ENCODE measurements at regions not wholly inside any gene's neighbourhood (a gene's known extent, or its start where the extent isn't known, plus 50 kb on each side); places are given as distances from the start of the nearest gene placed in this dataset.

- no peak for DNase-seq
Observed at GRCh38 chr2:149841396-149841795, 253.8 kb upstream of the MMADHC start.

GRCh38 chr2:149832324-149832723 lies 244.7 kb upstream of the MMADHC start:
- no peak for DNase-seq

GRCh38 chr2:149828520-149829210 lies 241.1 kb upstream of the MMADHC start:
- no peak for DNase-seq

DNA sequence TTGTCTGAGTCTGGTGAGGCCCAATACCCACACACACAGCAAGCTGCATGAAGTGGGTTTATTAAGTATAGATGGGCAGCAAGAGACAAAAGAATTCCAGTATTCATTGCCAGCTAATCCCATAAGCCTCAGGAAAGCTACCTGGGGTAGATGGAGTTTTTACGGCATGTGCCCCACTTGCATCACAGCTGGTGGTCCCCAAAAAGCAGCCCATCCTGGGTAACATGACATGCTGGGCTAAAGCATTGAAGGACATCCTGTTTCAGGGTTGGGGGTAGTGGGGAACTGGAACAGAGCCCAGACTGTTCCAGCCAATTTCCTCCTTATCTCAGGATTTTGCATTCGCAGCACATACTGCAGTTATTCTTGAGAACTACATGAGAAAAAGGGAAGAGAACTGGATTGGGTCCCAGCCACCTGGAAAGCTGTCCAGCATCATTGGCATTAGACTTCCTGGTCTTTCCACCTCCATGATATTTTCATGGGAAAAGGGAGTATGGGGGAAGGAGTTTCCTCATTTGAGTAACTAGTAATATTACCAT lies 240.1 kb upstream of the MMADHC start:
- no peak for DNase-seq

GRCh38 chr2:149826471-149827125 lies 239.0 kb upstream of the MMADHC start:
- no peak for DNase-seq

- no peak for DNase-seq
Observed at GRCh38 chr2:149825473-149825872, 237.9 kb upstream of the MMADHC start.

- no peak for DNase-seq
Observed at GRCh38 chr2:149824136-149824535, 236.6 kb upstream of the MMADHC start.

DNA sequence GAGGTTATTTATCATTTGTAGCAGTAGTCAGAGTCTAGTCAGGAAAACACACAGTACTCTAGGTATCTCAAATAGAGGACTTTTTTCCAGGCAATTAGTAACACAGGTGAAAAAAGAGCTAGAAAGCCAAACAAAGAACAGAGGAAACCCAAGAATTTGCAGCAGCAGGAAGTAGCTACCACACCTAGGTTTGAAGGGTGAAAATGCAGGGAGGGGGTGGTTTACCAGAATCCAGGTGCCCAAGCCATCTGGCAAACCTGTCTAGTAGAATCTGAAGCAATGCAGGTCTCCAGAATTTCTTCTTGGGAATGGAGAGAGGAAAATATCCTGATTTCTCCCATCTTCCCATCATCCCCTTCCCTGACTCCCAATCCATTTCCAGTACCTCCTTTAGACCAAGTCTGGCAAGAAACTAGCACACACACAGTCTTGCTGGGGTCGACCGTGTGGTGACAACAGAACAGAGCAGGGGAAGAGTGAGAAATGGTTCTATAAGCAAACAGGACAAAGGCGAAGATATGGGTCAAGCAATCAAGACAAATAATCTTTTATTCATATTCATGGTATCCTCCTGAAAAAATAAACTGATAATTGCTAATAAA lies 231.9 kb upstream of the MMADHC start:
- DNase-seq = no peak

GRCh38 chr2:149816756-149817551 lies 229.4 kb upstream of the MMADHC start:
- no peak for DNase-seq

GRCh38 chr2:149815941-149816340 lies 228.4 kb upstream of the MMADHC start:
- no peak for DNase-seq

DNA sequence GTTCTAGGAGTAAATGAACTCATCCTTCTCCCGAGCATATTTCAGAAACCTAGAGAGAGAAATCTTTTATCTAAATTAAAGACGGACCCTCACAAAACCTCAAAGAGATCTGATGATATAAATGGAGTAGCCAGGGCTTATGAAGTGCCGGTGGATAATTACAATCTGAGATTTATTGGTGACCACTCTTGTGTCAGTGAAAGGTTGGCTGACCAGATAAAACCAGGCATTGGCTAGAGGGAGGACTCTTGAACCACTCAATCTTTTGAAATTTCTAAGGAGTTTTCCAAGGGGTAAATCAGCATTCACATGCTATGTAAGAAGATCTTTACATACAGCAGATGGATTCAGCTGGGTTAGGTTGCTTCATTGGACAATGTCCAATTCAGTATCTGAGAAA lies 227.3 kb upstream of the MMADHC start:
- no peak for DNase-seq

GRCh38 chr2:149814049-149814448 lies 226.5 kb upstream of the MMADHC start:
- no peak for DNase-seq

DNA sequence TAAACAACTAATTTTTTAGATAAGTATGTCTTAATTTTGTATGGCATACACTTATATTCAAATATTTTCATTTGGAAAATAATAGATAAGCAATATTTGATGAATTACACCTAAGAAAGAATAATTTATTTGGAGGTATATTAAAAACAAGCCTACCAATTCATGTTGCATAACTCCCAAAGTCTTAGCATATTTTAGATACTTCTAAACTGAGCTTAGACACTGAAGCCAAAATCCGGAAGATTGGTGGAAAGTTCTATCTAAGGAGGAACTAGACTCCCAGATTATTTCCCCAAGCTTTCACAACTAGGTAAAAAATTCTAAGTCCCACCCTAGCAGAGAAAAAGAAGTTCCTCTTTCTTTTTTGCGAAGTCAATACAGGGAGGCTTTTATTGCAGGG lies 221.0 kb upstream of the MMADHC start:
- no peak for DNase-seq

GRCh38 chr2:149806651-149807050 lies 219.1 kb upstream of the MMADHC start:
- DNase-seq = no peak

DNA sequence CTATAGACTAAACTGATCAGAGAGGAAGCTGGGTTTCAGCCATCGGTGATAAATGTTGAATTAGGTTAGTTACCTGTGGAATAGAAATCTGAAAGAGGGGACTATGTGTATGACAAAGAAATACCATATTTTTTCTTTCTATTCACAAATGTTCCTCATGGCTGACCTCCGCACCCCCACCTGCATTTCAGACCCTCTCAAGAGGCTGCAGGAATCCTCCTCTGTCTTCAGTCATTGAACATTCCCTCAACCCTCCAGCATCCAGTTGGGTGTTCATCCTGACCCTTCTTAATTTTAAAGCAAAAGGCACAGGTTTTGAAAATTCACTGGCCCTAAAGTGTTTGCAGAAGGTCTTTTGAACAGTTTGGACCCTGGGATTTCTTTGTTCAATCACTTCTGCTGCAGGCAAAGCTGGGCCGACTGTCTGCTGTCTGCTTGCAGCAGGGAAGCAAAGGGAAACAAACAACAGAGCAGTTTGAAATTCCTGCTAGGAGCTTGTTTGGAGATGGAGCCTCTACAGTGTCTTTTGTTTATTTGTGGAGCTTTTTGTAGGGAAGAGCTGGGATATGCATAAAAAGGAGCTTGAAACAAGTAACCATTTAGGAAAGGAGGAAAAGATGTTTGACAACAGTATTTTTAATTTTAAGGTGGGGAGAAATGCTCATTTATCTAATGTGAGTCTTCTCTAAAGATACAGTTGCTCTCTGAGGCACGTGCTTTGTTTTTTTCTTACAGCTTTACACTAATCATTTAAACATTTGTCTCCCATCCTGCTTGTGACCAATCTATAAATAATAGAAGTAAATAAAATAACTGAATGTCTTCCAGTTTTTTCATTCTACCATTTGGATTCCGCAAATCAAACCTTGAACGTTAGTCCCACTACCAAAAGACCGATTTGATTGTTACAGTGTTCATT lies 213.3 kb upstream of the MMADHC start:
- DNase-seq = no peak

DNA sequence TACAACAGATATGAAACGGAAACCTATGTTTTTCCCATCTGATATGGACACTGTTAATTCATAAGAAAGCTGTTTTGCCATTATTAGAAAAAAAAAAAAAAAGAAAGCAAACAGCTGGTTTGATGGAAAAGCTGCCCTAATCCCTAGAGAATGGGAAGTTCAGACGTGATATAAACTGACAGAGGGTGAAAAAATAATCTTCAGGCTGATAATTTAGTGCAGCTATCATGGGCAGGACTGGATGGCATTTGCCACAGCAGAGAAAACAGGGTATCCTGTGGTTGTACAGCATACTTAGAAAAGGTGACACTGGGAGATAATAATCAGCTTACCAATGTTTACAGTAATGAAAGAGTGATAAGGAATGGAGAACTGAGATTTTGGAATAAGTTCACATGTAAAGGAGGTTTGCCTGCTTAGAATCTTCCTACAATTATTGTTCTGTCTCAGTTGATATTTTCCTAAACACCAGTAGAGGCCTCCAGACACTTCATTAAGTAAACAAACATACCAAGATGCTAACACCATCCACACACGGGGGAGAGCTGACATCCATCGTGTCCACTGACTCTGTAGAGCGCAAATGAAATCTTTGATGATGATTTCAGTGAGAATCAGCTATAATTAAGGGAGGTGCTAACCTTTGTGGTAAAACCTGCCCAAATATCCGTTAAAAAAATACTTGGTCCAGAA lies 211.6 kb upstream of the MMADHC start:
- peak; percentile 2 for DNase-seq

DNA sequence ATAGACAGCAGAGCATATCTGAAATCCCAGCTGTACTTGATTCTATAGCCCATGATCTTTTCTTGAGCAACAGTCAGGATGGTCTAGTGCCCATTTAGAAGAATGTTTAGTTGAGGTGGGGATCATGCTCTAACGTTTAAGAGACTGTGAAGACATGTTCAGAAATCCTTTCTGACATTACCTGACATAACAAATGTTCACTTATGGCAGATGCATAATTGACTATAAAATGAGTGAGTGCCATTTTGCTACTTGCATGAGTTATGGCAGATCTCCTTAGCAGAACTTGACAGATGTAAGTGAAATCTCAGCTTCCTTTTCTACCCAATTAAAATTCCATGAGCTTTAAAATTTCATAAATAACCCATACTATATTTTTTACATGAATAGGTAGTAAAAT lies 209.5 kb upstream of the MMADHC start:
- DNase-seq = no peak

DNA sequence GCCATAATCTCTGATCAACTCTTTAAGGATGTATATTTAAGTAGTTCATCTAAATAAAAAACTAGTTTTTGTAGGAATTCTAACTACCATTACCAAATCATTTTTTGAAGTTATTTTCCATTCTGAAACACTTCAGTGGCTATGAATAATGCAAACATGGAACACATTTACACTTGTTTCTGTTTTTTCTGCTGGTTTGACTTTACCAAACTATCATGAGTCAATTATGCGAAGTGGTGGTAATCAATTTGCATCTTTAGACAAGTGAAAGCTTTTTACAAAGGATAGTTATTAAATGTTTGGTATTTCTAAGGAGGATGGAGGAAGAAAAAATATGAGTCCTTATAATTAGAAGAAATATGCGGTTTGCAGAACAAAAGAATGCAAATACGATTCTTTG lies 202.0 kb upstream of the MMADHC start:
- DNase-seq = no peak

- no peak for DNase-seq
Observed at GRCh38 chr2:149787206-149787605, 199.6 kb upstream of the MMADHC start.

- DNase-seq = no peak
Observed at GRCh38 chr2:149783284-149783683, 195.7 kb upstream of the MMADHC start.

DNA sequence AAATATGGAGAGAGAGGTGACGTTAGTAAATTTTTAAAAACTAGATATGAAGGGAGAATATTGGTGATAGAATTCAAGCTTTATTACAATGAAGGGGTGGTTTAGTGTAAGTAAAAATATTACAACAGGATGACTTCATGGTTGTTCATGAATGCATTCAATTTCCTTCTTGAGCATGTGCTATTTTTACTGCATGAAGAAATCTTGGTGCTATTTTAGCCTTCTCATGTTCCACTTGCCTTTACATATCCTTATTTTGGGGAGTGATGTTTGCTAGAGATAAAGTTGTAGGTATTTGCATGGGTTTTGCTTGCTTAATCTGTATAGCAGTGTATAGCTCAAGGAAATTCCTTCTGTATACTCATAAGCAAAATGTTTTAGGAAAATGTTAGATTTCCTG lies 195.0 kb upstream of the MMADHC start:
- no peak for DNase-seq
